ENCODE measurements at regions not wholly inside any gene's neighbourhood (a gene's known extent, or its start where the extent isn't known, plus 50 kb on each side); places are given as distances from the start of the nearest gene placed in this dataset.

- Histone ChIP-seq H3K79me1 (ENCODE audit: low read length) (peaks cover 1% of the 10 kb centered on the region), H3K27me3 (ENCODE audit: insufficient read depth, low read length) (no peaks in the 10 kb centered on the region), H3K4me1 (ENCODE audit: control insufficient read depth in 1 of 2, insufficient read depth in 2 of 2, low read length in 2 of 2) (peaks cover 4 to 7% of the 10 kb centered on the region in 2 experiments), H3K23ac (ENCODE audit: low read length) (no peak overlapping the region), H4K12ac (ENCODE audit: low read depth, low read length) (no peak overlapping the region), H2BK120ac (ENCODE audit: insufficient read depth, low read length, poor library complexity) (no peak overlapping the region), H4K91ac (ENCODE audit: low read depth, low read length) (no peak overlapping the region), H3K9me3 (ENCODE audit: insufficient read depth, low read depth, low read length) (peaks cover 3% of the 10 kb centered on the region), H3K9ac (ENCODE audit: low read length) (no peak overlapping the region), H2AFZ (ENCODE audit: insufficient read depth, low read length, poor library complexity) (no peak overlapping the region), H3K14ac (ENCODE audit: low read length) (no peak overlapping the region), H3K27ac (ENCODE audit: low read depth, low read length) (no peak overlapping the region), H3K36me3 (ENCODE audit: control insufficient read depth in 1 of 2, insufficient read depth in 2 of 2, low read length in 2 of 2) (no peaks in the 10 kb centered on the region), H2AK5ac (ENCODE audit: low read length) (no peak overlapping the region), H2BK5ac (ENCODE audit: low read depth, low read length, poor library complexity) (no peak overlapping the region), H3K4me3 (ENCODE audit: low read depth, low read length) (no peak overlapping the region), H2BK12ac (ENCODE audit: low read length) (no peak overlapping the region), H3K18ac (ENCODE audit: low read length) (no peak overlapping the region), H3K4me2 (ENCODE audit: low read length) (no peak overlapping the region), H3K4ac (ENCODE audit: low read depth, low read length) (no peak overlapping the region), H3K79me2 (ENCODE audit: control insufficient read depth, insufficient read depth, low read length, poor library complexity) (no peaks in the 10 kb centered on the region), H4K8ac (ENCODE audit: low read depth, low read length) (no peak overlapping the region)
- no CpG with 5 or more reads among the region's 30 CpGs for WGBS (ENCODE audit: extremely low coverage, insufficient coverage, insufficient read length)
- DNase-seq: no peak
These were observed 211.0 kb upstream of the GSE1 start for GRCh38 chr16:85401917-85402766.

DNA sequence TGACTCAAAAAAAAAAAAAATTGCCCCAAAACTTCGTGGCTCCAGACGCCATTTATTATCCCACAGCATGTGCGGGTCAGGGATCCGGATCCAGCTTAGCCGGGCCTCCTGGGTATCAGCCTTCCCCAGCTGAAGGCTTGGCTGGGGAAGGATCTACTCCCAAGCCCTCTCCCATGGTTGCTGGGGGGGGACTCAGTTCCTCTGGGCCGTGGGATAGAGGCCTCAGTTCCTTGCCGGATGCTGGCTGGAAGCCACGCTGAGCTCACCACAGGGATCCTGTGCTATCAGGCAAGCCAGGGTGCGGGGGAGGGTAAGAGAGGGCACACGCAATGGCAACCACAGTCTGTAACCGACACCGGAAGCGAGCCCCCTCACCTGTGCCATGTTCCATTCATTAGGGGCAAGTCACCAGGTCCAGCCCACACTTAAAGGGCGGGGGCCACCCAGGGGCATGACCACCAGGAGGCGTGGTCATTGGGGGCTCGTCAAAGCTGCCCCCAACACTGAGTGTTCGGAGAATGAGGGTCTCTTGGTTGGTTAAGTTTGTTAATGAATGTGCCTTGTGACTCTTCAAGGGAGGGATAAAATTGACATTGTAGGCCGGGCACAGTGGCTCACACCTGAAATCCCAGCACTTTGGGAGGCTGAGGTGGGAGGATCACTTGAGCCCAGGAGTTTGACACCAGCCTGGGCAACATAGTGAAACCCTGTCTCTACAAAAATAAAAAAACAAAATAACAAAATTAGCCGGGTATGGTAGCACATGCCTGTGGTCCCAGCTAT lies 210.0 kb upstream of the GSE1 start:
- DNase-seq: no peak
- Histone ChIP-seq H3K79me2 (ENCODE audit: control insufficient read depth, insufficient read depth, low read length, poor library complexity) (no peaks in the 10 kb centered on the region), H2AFZ (ENCODE audit: insufficient read depth, low read length, poor library complexity) (no peak overlapping the region), H4K91ac (ENCODE audit: low read depth, low read length) (no peak overlapping the region), H3K4me2 (ENCODE audit: low read length) (no peak overlapping the region), H3K4me1 (ENCODE audit: control insufficient read depth in 1 of 2, insufficient read depth in 2 of 2, low read length in 2 of 2) (no peaks in the 10 kb centered on the region), H3K4me3 (ENCODE audit: low read depth, low read length) (no peak overlapping the region), H2BK120ac (ENCODE audit: insufficient read depth, low read length, poor library complexity) (no peak overlapping the region), H3K23ac (ENCODE audit: low read length) (no peak overlapping the region), H2BK5ac (ENCODE audit: low read depth, low read length, poor library complexity) (no peak overlapping the region), H3K14ac (ENCODE audit: low read length) (no peak overlapping the region), H2BK12ac (ENCODE audit: low read length) (no peak overlapping the region), H3K79me1 (ENCODE audit: low read length) (no peaks in the 10 kb centered on the region), H3K27me3 (ENCODE audit: insufficient read depth, low read length) (no peaks in the 10 kb centered on the region), H2AK5ac (ENCODE audit: low read length) (no peak overlapping the region), H4K8ac (ENCODE audit: low read depth, low read length) (no peak overlapping the region), H3K4ac (ENCODE audit: low read depth, low read length) (no peak overlapping the region), H4K12ac (ENCODE audit: low read depth, low read length) (no peak overlapping the region), H3K9me3 (ENCODE audit: insufficient read depth, low read depth, low read length) (peaks cover 3% of the 10 kb centered on the region), H3K36me3 (ENCODE audit: control insufficient read depth in 1 of 2, insufficient read depth in 2 of 2, low read length in 2 of 2) (no peaks in the 10 kb centered on the region), H3K27ac (ENCODE audit: low read depth, low read length) (no peak overlapping the region), H3K18ac (ENCODE audit: low read length) (no peak overlapping the region), H3K9ac (ENCODE audit: low read length) (no peak overlapping the region)
- no CpG with 5 or more reads among the region's 19 CpGs for whole genome bisulfite sequencing (ENCODE audit: extremely low coverage, insufficient coverage, insufficient read length)

- H3K79me2 ChIP-seq (ENCODE audit: control insufficient read depth, insufficient read depth, low read length, poor library complexity): no peaks in the 10 kb centered on the region
- H3K9ac ChIP-seq (ENCODE audit: low read length): no peak overlapping the region
- no peak for DNase-seq
- no peak overlapping the region for H2BK12ac ChIP-seq (ENCODE audit: low read length)
- H2AFZ ChIP-seq (ENCODE audit: insufficient read depth, low read length, poor library complexity): no peak overlapping the region
- no peak overlapping the region for H4K12ac ChIP-seq (ENCODE audit: low read depth, low read length)
- H3K14ac ChIP-seq (ENCODE audit: low read length): no peak overlapping the region
- H2BK5ac ChIP-seq (ENCODE audit: low read depth, low read length, poor library complexity): no peak overlapping the region
- no peak overlapping the region for H4K91ac ChIP-seq (ENCODE audit: low read depth, low read length)
- no peak overlapping the region for H3K23ac ChIP-seq (ENCODE audit: low read length)
- no peaks in the 10 kb centered on the region for H3K36me3 ChIP-seq (ENCODE audit: control insufficient read depth in 1 of 2, insufficient read depth in 2 of 2, low read length in 2 of 2)
- no CpG with 5 or more reads among the region's 6 CpGs for WGBS (ENCODE audit: extremely low coverage, insufficient coverage, insufficient read length)
- H3K79me1 ChIP-seq (ENCODE audit: low read length): no peaks in the 10 kb centered on the region
- H4K8ac ChIP-seq (ENCODE audit: low read depth, low read length): no peak overlapping the region
- no peak overlapping the region for H3K4ac ChIP-seq (ENCODE audit: low read depth, low read length)
- H3K27me3 ChIP-seq (ENCODE audit: insufficient read depth, low read length): no peaks in the 10 kb centered on the region
- H3K27ac ChIP-seq (ENCODE audit: low read depth, low read length): no peak overlapping the region
- no peak overlapping the region for H2AK5ac ChIP-seq (ENCODE audit: low read length)
- no peak overlapping the region for H3K4me3 ChIP-seq (ENCODE audit: low read depth, low read length)
- H3K18ac ChIP-seq (ENCODE audit: low read length): no peak overlapping the region
- H3K4me1 ChIP-seq (ENCODE audit: control insufficient read depth in 1 of 2, insufficient read depth in 2 of 2, low read length in 2 of 2): no peaks in the 10 kb centered on the region
- peaks cover 3% of the 10 kb centered on the region for H3K9me3 ChIP-seq (ENCODE audit: insufficient read depth, low read depth, low read length)
- H3K4me2 ChIP-seq (ENCODE audit: low read length): no peak overlapping the region
- H2BK120ac ChIP-seq (ENCODE audit: insufficient read depth, low read length, poor library complexity): no peak overlapping the region
These were observed 209.4 kb upstream of the GSE1 start for GRCh38 chr16:85403693-85404092.

- Histone ChIP-seq H3K4me3 (ENCODE audit: low read depth, low read length) (no peak overlapping the region), H4K8ac (ENCODE audit: low read depth, low read length) (no peak overlapping the region), H3K23ac (ENCODE audit: low read length) (no peak overlapping the region), H3K9me3 (ENCODE audit: insufficient read depth, low read depth, low read length) (peaks cover 2% of the 10 kb centered on the region), H3K4me1 (ENCODE audit: control insufficient read depth in 1 of 2, insufficient read depth in 2 of 2, low read length in 2 of 2) (peaks cover 0 to 4% of the 10 kb centered on the region in 2 experiments), H3K18ac (ENCODE audit: low read length) (no peak overlapping the region), H2BK12ac (ENCODE audit: low read length) (no peak overlapping the region), H4K12ac (ENCODE audit: low read depth, low read length) (no peak overlapping the region), H3K79me2 (ENCODE audit: control insufficient read depth, insufficient read depth, low read length, poor library complexity) (no peaks in the 10 kb centered on the region), H2AFZ (ENCODE audit: insufficient read depth, low read length, poor library complexity) (no peak overlapping the region), H2BK120ac (ENCODE audit: insufficient read depth, low read length, poor library complexity) (no peak overlapping the region), H3K36me3 (ENCODE audit: control insufficient read depth in 1 of 2, insufficient read depth in 2 of 2, low read length in 2 of 2) (no peaks in the 10 kb centered on the region), H2BK5ac (ENCODE audit: low read depth, low read length, poor library complexity) (no peak overlapping the region), H4K91ac (ENCODE audit: low read depth, low read length) (no peak overlapping the region), H3K14ac (ENCODE audit: low read length) (no peak overlapping the region), H3K4ac (ENCODE audit: low read depth, low read length) (no peak overlapping the region), H2AK5ac (ENCODE audit: low read length) (no peak overlapping the region), H3K4me2 (ENCODE audit: low read length) (no peak overlapping the region), H3K79me1 (ENCODE audit: low read length) (no peaks in the 10 kb centered on the region), H3K27me3 (ENCODE audit: insufficient read depth, low read length) (no peaks in the 10 kb centered on the region), H3K27ac (ENCODE audit: low read depth, low read length) (no peak overlapping the region), H3K9ac (ENCODE audit: low read length) (no peak overlapping the region)
- no peak for DNase-seq
- WGBS (ENCODE audit: extremely low coverage, insufficient coverage, insufficient read length): no CpG with 5 or more reads among the region's 25 CpGs
These were observed 200.1 kb upstream of the GSE1 start for GRCh38 chr16:85412911-85413520.

Measured in trophoblast cell (in vitro differentiated cells and primary cell).